ENCODE measurements at regions not wholly inside any gene's neighbourhood (a gene's known extent, or its start where the extent isn't known, plus 50 kb on each side); places are given as distances from the start of the nearest gene placed in this dataset.

DNA sequence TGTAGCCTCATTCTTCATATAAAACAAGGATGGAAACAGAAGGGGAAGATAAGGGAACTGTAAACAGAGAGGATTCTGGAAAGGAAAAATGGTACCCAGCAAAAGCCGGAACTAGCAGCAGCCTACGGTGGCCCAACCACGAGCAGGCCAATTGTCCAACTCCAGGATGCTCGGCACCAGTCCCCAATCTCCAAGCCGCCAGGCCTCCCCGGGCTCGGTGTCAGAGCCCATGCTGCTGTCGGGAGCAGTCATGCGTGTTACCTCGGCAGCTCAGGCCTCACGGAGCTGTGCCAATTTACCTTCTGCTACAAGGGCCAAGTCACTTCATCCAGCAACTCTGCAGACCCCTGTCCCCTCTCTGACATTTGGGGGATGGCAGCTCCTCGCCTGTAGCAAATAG lies 130.8 kb downstream of the ZBTB18 start:
- no peak for TF ChIP-seq ZNF274 (IDR thresholded peaks at IDR 0.05; ENCODE audit: low read depth, low read length)
- TF ChIP-seq YY1 (IDR thresholded peaks at IDR 0.05; ENCODE audit: insufficient read depth, insufficient read length), result no peak

Measured in NT2/D1 (cell line).